AG20443 (cell line): ENCODE measurements at regions not wholly inside any gene's neighbourhood (a gene's known extent, or its start where the extent isn't known, plus 50 kb on each side); places are given as distances from the start of the nearest gene placed in this dataset.

Experiments
- DNase-seq: peaks from one replicate; pipeline ENCODE4 v3.0.0; 2012; ENCODE audit warnings: low spot score, mixed read lengths

GRCh38 chr18:68466672-68467071 is 248.2 kb downstream of the TMX3 start:
- DNase-seq: no peak

- no peak for DNase-seq
Observed at GRCh38 chr18:68462766-68463165, 252.1 kb downstream of the TMX3 start.

GRCh38 chr18:68462148-68462547 is 252.8 kb downstream of the TMX3 start:
- no peak for DNase-seq

GRCh38 chr18:68461481-68462018 is 253.4 kb downstream of the TMX3 start:
- no peak for DNase-seq

DNA sequence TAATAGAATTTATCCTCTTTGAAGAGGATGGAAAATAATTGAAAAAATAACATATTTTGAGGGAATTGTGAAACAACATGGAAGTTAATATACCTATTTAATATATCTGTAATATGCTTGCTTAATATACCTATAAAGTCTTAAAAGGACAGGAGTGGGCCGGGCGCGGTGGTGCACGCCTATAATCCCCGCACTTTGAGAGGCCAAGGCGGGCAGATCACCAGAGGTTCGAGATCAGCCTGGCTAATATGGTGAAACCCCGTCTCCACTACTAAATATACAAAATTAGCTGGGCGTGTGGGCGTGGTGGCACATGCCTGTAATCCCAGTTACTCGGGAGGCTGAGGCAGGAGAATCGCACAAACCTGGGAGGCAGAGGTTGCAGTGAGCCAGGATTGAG is 254.9 kb downstream of the TMX3 start:
- no peak for DNase-seq

DNA sequence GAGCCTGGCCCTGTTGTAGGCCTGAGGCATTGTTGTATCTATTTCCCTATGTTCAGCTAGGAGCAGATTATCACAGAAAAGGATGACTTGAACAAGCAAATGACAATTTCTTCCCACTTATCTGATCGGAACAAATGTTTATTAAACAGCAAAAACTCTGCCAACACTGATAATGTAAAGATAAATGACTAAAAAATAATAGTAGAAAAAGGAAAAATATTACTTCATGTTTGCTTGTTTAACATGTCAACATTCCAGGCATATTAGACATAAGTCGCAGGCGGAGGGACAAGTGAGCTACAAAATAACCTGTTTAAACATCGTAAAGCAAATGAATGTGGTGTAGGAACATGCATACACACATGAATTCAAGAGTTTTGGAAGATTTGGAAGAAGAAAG is 257.9 kb downstream of the TMX3 start:
- no peak for DNase-seq

- DNase-seq: no peak
Observed at GRCh38 chr18:68455229-68455603, 259.7 kb downstream of the TMX3 start.

- DNase-seq: peak; percentile 73
Observed at GRCh38 chr18:68454511-68455228, 260.2 kb downstream of the TMX3 start.

DNA sequence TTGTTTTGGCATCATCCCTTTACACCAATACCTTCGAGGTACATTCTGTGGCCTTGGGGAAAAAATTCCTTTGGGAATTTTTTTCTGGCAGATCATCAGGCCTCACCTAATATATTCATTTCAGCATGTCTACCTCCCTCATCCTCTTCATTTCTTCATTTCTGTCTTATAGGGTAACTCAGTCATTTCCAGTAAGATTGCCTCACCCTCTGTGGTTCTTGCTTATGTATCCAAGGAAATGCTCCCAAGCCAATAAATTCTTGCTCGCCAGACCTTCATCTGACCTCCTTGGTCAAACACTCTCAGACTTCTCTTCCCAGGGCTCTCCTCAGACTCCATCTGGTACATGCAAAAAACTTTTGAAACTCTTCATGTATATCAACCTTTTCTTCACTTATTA is 265.6 kb downstream of the TMX3 start:
- DNase-seq: peak; percentile 67

DNA sequence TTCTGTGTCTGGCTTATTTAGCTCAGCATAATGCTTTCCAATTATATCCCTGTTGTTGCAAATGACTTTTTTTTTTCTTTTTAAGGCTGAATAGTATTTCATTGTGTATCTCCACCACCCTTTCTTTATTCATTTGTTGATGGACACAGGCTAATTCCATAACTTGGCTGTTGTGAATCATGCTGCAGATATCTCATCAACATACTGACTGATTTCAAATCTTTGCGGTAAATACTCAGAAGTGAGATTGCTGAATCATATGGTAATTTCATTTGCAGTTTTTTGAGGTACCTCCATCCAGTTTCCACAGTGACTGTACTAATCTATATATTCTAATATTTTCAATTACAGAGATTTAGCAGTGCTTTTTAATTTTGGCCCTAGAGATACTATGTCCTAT is 266.2 kb downstream of the TMX3 start:
- peak; percentile 12 for DNase-seq

- peak; percentile 52 for DNase-seq
Observed at GRCh38 chr18:68447286-68447685, 267.6 kb downstream of the TMX3 start.

DNA sequence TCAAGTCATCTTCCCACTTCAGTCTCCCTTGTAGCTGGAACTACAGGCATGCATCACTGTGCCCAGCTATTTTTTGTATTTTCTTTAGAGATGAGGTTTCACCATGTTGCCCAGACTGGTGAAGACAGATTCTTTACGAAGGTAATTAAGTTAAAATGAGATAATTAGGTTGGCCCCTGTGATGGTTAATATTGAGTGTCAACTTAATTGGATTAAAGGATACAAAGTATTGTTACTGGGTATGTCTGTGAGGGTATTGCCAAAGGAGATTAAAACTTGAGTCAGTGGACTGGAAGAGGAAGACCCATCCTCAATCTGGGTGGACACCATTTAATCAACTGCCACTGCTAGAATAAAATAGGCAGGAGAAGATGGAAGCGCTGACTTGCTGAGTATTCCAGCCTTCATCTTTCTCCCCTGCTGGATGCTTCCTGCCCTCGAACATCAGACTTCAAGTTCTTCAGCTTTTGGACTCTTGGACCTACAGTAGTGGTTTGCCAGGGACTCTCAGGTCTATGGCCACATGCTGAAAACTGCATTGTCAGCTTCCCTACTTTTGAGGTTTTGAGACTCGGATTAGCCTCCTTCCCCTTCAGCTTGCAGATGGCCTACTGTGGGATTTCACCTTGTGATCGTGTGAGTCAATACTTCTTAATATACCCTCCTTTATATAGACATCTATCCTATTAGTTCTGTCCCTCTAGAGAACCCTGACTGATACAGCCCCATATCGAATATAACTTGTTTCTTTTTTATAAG is 269.1 kb downstream of the TMX3 start:
- DNase-seq: no peak

GRCh38 chr18:68445136-68445535 is 269.8 kb downstream of the TMX3 start:
- no peak for DNase-seq

DNA sequence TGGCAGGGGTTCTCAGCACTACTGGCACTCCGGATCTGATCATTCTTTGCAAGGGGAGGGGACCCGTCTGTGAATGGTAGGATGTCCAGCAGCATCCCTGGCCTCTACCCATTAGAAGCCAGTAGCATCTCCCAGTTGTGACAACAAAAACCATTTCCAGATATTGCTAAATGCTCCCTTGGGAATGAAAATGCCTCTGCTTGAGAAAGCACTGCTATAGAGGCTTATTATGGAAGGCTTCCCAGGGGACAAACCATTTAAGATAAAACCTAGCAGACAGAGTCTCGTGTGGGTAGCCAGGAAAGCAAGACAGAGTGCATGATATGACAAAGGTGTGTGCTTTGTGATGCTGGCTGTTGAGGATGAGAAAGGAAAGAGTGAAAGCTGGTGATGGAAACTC is 273.7 kb downstream of the TMX3 start:
- DNase-seq: no peak

- DNase-seq: no peak
Observed at GRCh38 chr18:68440433-68440832, 274.5 kb downstream of the TMX3 start.

GRCh38 chr18:68439642-68440041 is 275.3 kb downstream of the TMX3 start:
- peak; percentile 14 for DNase-seq

DNA sequence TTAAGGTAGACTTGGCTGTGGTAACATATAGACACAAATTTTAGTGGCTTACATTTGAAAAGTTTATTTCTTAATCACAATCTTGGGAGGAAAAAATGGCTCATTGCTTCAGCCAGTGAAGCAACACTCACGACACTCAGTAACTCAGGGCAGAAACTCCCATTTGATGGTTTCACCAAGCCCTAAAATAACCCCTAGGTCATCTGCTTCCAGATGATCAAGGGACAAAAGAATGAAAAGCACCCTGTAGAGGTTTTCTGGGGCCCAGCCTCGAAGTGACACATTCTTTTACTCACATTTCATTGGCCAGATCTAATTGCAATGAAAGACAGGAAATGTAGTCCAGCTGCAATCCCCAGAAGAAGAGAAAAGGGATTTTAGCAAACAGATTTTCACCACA is 275.9 kb downstream of the TMX3 start:
- peak; percentile 86 for DNase-seq

GRCh38 chr18:68438536-68438935 is 276.4 kb downstream of the TMX3 start:
- no peak for DNase-seq

- DNase-seq: peak; percentile 20
Observed at GRCh38 chr18:68436485-68436884, 278.4 kb downstream of the TMX3 start.

GRCh38 chr18:68435581-68435980 is 279.3 kb downstream of the TMX3 start:
- DNase-seq: no peak

DNA sequence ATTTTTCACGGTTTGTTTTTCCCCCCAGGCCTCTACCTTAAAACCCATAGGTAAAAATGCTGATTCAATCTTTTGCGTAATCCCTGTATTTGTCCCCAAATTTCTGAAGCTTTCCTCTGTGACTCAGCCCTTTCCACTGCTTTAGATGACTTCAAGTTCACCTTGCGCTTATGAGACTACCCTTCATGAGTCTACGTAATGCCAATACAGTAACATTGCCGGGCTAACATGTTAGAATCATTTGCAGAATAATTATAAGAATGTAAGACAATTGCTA is 283.0 kb downstream of the TMX3 start:
- no peak for DNase-seq

DNA sequence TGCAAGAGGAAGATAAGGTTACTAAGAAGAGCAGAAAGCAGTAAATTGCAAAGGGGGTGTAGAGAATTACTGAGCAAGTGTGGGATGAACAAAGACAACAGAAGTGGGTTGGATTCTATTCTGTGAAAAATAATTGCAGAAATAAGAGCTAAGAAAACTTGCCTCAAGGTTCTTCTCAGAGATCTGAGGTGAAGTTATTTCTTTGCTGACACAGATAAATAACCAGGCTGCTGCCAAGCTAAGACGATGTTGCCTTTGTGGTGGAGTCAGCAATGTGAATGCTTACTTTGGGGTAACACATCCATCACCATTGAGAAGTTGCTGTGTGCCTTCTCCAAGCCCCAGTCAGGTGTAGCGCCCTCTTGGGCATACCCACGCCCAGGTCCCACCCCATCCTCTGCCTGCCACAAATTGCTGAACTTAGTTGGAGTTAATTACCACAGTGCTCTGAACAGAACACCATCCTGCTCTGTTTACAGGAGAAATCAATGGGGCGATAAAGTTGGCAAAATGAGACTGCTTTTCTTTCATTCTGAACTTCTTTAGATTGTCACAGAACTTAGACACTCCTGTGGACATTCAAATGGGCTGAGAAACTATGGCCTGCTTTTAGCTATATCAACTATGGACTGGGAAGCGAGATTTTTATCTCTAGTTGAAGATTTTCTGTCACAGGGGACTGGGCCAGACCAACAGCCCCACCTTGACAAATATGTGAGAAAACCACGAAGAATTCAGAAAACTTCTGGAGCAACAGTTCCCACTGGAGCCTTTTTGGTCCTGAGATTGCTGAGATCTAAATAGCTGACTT is 283.6 kb downstream of the TMX3 start:
- DNase-seq: peak; percentile 46

- no peak for DNase-seq
Observed at GRCh38 chr18:68429841-68430240, 285.1 kb downstream of the TMX3 start.
